ENCODE measurements at regions not wholly inside any gene's neighbourhood (a gene's known extent, or its start where the extent isn't known, plus 50 kb on each side); places are given as distances from the start of the nearest gene placed in this dataset.

DNA sequence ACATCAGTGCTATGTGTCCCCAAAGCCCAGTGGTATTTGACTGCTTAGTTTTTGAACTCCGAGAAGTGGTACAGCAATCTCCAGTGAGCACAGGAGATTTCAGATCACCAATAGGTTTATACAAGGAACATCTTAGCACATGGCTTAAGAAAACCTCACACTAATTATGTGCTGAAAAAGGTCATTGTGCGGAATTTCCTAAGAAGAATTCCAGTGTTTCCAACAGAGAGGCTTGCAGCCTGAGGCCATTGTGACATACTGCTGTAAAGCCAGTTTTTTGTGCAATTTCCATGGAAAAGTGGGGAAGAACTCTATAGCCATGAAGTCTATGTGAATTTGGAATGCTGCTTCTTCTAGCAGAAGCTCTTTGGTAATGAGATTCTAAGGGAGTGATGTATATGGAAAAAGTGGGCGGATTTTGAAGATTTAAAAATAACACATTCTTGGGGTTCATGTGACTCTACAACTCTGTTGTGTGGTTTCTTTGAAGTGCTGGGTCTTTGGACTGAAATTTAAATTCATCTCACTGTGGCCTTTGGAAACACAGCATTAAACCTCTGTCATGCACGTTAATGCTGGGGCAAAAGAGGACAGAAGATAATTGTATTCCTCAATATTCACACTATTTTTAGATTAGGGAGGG is 110.5 kb upstream of the CD180 start:
- DNase-seq = no peak

DNA sequence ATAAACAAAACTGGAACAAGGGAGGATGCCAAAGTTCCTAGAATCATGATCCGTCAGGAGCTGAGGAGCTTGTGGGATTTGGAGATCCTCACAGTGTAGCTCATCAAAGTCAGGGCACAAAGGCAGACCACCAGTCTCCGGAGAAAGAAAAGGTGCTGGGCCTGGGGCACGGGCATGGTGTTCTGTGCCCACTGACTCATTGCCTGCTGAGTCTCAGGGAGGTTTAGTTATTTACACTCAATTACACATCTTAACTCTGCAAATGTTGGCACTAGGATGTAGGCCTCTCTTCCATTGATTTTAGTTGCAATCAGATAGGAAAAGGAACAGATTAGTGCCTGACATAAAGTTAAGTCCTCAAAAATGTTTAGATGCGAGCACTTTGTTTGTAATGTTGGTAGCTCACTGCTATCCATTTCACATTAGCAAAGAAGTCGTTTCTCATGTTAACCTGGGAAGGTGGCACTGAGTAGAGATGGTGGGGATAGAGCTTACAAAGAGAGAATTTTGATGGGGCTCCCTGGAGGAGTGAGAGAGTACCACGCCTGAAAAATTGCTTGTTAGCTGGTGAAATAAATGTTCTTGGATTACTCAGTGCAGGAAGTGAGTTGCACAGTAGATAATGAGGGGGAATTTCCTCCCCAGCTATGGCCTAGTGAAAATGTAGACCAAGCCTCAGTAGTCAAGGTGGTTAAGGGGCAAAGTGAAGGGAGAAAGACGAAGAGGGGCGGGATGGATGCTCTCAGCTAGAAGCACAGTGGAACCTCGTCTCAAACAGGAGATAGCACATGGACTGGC is 109.5 kb upstream of the CD180 start:
- no peak for DNase-seq

DNA sequence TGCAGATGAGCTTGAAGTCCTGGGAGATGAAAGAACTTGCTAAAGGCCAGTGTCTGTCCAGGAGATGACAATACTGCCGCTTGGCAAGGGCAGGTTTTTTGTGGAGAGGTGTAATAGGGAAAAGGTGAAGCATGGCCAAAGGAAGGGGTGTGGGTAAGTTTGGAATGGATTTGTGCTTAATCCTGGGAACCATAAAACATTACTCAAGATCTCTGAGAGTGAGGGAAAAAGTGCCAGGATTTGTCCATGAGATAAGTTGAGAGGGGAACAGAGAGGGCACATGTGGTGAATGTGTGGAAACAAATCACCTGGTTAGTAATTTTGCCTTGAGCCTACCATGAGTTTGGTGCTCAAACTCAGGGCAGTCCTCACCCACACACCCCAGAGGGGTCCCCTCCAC is 108.8 kb upstream of the CD180 start:
- no peak for DNase-seq

DNA sequence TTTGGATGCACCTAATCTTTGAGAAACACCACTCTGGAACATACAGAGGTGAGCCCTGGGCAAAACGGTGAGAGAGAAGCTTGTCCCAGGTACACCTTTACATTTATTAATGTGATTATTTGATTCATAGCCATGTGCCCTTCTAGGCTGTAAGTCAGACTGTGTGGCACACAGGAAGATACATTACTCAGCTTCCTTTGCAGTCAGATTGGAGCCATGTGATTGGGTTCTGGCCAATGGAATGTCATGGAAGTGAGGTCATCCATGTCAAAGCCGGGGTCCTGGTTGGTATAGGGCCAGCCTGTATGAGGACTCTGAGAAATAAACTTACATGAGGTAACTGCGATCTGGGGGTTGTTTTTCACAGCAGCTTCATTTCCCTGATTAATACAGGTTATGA is 106.8 kb upstream of the CD180 start:
- DNase-seq = no peak

DNA sequence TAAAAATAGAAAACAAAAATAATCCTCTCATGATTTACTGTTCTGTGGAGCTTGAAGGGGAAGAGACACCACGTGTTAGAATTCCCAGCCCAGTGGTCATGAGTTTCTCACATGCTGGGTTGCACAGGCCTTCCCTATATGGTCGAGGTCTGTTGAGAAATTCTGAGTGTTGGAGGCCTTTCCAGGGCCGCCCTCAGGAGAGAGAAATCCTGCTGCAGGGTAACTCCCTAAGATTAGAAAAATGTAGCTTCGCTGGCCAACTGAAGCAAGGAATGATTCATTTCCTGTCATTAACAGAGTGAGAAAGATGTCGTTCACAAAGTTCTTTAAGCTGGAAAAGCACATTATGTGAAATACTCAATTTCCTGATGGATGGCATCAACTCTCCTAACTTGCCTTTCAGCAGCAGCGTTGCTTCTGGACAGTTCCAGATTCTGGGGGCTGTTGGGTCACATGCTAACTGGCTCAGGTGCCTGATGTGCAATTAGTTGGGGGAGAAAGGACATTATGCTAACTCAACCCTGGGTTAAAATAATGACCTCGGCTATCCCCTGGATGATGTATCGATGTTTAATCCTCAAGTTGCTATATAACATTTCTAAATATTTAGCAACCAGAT is 104.8 kb upstream of the CD180 start:
- no peak for DNase-seq

DNA sequence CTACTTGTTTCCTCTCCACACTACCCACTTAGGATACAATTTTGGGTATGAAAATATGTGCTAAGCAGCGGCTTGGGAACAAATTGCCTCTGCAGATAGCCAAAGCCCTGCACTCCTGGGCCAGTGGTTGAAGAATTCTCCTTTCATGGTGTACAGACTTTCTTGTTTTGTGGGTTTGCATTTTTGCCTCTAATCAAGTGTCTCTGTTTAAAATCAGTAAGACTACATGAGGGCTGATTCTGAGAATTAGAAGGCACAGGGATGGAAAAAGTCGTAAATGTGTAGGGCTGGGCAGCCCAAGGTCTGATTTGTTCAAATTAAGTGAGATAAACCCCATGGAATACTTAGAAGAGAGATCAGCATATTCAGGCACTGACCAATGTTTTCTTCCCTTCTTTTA is 103.7 kb upstream of the CD180 start:
- no peak for DNase-seq

DNA sequence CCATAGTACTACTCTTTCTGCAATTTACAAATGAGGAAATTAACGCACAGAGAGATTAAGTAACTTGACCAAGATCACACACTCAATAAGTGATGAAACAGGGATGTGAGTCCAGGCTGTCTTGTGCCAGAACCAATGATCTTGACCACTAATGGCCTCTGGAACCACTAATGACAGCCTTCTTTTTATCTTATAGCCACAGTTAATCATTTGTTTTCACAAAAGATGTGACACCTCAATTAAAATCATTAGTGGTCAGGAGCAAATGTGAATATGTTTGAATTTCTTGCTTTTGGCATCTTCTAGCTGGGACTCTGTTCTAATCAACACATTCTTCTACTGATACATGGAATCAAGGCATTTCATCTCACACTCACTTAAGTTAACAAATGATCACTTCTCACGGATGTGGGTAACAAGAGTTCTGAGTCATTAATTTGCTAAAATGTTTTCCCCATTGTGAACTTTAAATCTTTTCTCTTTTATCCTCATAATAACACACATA is 102.7 kb upstream of the CD180 start:
- DNase-seq = no peak

DNA sequence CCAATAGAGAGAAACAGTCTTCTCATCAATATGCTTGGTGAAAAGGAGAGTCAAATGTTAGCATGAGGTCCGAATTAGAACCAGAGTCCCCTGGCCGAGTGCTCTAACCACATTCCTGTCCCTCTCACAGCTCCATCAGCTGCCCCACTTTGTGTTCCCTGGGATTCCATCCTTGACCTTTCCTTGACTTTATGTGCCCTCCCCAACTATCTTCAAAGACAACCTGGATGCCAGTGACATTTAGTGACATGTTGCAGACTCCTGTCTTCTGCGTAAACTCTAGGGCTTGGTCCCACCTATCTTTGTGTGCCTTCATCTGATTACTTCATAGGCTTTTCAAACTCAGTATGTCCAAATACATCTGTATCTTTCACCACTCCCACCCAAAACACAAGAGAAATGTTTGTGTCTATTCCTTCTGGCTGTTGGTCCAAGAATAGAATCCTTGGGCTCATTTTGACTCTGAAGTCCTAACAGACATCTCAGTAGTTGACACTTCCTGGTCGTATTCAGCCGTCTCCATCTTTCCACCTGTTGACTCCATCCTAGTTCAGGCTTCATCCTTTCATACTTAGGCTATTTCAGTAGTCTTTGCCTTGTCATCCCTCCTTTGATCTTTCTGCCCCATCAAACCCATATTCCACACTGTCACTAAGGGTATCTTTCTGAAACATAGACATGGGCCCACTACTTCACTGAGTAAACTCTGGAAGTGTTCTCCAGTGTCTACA is 101.4 kb upstream of the CD180 start:
- DNase-seq = no peak

DNA sequence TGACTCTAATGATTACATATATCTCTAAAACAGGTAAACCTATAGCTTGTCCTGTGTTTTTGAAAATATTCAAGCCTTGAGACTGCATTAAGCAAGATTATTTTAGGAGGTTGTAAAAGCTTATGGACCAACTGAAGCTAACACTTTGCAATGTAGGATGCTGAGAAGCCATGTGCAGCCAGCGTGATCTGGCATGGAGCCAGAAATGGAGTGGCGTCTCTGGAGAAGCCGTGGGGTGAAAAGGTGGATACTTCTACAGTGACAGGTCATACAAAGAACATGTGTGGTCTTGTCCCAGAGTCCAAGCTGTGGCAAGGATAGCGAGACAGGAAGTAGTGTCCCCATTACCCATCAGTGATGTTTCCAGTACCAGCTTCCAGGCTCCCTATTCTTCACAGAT is 100.8 kb upstream of the CD180 start:
- no peak for DNase-seq

DNA sequence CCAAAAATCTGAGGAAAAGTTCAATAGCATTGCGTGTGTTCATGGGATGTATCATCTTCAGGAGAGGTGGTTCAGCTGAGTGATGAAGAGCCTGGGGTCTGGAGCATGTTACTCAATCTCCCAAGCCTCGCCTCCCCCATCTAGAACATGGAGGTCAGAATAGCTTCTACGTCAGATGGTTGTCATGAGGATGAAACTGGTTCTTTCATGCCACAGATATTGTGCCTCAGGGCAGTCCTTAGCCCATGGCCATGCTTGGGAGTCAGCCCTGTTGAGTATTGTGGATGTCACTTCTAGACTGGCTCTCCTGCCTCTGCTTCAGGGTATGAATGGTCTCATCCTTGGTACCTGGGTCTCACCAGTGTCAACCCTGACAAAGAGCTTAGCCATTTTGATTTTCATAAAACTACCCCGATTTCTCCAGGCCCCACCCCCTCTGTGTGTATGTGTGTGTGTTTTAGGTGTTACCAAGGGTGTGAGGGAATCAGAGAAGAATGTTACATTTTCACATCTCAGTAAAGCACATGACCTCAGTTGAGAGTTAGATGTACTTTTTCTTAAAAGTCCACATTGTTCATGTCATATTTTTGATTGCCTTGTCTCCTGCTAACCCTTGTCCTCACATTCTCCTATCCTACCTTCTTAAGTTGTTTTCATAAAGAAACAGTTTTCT is 97.8 kb upstream of the CD180 start:
- no peak for DNase-seq

DNA sequence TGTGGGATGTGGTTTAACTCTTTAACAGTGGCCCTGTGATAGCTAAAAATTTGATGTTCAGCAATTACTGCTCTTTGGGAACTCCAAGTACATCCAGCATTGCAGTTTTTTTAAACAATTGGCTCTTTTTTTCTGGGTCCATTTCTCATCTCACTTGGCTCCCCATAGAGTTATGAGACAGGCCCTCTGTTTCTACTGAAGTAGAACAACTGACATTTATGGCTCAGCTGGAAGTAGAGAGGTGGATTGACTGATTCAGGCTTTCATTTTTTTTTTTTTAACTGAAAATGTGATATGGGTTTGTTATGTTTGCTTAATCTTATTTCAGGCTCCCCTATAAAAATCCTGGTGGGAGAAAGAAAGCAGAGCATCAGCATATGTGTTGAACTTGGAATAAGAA is 96.6 kb upstream of the CD180 start:
- no peak for DNase-seq

DNA sequence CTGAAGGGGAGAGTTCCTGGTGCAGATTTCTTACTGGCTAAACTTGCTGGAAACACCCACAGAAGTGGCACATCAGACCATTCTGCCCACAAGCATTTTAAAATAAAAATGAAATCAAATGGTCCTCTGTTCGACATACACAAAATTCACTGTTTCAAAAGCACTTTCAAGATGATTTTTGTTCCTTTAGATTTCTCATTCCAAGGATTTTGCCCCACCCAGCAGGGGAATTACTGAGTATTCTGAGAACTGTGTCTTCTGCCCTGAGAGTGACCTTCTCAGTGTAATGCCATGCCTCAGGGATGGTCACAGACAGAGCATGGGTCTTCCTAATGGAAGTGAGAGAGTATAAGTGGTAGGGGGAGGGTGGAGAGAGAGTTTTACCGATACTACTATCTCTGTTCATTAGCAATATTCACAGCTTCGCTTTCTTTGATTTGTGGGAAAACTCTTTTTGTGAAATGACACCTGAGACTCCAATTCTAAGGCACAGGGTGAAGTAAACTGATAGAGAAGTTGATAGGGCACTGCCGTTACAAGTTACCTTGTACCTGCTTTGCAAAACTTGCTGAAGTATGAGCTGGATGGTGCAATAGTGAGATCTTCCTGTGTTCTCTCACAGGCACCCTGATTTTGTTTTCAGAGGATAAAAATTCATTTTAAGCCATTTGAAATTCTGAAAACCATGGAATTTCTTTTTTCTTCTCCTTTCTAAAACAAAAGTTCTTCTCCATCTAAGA is 95.8 kb upstream of the CD180 start:
- DNase-seq = no peak

DNA sequence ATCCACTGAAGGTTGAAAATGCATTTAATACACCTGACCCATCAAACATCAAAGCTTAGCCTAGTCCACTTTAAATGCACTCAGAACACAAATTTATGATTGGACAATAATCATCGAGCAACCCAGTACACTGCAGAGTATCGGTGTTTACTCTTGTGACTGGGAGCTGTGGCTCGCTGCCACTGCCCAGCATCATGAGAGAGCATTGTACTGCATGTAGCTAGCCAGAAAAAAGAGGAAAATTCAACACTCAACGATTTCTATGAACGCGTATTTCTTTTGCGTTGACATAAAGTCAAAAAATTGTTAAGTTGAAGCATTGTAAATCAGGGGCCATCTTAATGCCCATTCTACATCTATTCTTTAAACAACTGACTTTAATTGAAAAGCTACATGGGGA is 95.1 kb upstream of the CD180 start:
- DNase-seq = no peak

DNA sequence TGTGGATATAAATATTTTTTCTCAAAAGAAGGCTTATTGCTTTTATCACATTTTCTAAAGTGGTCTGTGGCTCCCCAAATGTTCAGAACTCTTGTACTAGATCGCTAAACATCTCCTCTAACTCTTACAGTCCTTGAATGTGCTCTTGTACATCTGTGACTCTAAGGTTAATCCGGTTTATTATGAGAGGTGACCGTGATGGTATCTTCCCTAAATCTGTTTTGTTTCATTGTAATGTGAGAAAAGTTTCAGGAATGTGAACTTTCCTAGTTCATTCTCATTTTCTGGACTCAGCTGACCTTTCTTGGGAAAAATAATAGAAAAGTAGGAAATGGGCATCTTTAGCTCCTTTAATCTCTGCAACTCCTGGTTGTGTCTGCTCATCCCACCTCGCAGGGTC is 94.5 kb upstream of the CD180 start:
- DNase-seq = no peak

DNA sequence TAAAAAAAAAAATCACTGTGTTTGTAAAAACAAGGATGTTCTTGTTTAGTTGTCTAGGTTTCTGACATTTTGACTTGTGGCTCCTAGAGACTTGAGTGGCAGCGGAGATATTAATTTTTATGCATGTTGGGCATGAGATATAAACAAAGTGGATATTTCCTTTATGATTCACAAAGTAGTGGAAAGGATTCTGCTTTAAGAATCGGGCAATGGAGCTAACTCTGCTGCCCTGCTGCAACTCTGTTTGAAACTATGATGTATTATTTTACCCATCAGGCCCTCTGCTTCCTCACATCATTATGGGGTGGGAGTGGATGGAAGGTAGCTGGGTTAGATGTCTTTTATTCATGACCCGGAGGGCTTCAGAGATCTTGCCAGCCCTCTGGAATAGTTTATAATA is 94.1 kb upstream of the CD180 start:
- DNase-seq = no peak

DNA sequence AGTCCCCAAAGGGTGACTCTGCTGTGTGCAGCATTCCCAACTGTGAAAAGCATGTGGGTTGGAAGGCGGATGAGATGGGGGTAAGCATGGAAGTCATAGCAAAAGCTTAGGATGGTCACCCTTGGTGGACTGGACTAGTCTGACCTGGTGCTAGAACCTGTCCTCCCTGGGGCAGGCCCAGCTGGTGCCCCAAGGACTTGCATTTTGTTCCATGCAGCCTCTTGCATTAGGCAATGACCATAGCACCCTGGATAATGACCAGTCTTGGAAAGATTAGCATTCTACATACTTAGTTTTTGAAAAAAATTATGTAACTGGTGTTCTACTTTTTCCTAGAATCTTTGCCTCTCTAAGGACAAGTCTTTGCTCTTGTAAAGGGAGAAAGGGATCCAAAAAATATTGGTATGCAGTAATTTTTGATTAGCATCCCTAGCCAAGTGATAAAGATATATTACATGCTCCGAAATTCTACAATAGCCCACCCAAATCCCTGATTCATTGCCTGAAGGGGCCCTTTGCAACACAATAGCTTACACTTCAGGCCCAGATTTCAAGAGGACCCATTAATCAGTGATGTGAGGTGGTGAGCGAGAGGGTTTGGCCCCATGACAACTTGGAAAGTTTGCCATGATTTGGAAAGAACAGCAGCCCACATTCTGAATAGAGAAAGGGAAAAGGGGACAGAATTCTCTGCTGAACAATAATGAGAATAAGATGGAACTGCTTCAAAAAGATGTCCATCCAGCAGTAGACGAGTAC is 93.3 kb upstream of the CD180 start:
- no peak for DNase-seq

DNA sequence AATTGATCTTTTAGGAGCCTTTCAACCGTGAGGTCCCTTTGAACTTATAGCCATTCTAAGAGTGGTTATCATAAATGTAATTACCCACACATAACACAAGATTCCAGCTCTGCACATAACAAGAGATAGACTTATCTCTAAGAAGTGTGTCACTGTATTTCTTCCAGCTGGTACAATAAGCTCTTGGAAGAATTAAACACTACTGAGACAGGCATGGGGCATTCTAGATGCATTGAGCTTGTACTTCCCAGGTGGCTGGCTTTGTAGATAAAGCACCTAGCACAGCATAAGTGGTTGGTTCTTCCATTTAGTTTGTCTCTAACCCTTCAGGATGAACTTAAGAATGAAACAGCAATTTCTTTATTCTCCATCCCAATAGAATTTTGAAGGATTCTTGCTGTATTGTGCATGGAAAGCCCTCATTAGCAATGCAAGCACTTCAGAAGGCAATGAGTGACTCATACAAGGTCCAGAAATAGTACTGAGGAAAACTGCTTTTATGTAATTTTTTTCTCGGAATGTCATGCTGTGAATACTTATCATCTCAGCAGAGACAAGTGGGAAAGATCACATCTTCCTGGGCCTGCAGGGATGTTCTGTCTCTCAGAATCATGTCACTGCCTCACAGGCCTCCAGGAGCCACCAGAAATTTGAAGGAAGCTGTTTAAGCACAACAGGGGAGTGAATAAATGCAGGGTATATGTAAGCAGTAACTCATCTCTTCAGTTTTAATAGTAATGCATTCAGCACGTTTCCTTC is 91.1 kb upstream of the CD180 start:
- no peak for DNase-seq

DNA sequence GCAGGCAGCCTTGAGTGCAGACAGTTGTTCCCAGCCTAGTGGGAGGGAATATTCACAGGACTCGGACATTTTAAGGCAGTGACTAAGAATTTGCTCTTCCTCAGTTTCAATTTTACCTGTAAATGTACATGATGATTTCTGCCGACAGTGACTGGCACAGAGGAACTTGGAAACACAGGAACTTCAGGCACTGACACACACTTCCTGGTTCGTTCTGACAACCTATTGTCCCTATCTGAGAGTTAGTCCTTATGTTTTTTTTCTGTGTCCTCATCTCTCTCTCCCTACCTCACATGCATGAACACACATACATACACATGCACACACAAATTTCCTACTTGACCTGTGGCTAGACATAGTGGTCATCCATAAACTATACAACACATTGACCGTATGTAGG is 89.4 kb upstream of the CD180 start:
- DNase-seq = no peak

DNA sequence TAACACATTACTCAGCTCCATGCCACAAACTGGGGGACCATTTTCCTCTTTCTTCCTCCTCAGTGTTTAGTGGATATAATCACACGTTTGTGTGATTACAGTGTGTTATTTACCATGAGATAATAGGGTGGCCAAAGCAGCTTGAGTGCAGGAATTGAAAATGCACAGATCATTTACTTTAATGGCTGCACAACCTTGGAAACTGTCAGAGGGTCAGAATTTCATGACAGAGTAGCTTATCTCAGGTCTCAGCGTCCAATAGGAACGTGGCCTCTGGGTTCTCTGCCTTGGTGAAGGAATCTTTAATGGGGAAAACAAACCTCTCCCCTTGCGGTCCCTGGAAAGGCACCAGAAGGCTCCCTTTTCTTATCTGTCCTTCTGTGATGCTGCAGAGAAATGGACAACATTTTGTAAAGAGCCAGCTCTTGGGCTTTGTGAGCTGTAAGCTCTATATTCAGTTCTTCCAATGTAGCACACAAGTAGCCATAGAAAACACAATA is 87.4 kb upstream of the CD180 start:
- DNase-seq = no peak

DNA sequence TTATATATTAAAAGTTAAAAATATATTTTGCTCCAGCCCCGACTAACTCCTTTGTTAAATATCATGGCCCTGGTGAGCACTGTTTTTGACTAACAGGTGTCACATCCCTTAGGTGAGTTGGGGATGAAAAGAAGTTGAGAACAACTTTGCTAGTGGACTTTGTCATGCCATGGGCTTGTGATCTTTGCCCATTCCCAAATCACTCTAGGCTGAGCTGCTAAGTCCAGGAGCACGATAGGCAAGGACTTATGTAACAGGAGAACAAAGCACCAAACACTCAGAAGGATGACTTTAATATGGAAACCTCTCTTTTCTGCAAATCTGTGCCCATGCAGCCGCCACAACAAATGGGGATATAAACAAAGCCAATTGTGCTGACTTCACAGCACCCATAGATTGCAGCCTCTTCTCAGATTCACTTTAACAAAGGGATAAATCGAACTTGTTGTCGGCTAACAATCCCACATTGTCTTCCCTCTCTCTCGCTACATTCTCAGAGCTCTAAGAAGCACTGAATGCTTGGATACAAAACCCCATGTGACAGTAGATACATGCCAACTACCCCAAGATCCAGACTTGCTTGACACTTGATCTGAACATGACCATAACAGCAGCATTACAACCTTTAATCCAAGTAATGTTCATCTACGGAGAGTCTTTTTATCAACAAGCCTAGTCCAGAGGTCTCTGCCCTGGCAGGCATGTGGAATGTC is 86.8 kb upstream of the CD180 start:
- DNase-seq = no peak

All from activated CD4-positive, alpha-beta T cell treated with anti-CD3 and anti-CD28 coated beads, Interleukin-2, amount 50 U/mL, for 16 hours (primary cell).